ENCODE measurements at regions not wholly inside any gene's neighbourhood (a gene's known extent, or its start where the extent isn't known, plus 50 kb on each side); places are given as distances from the start of the nearest gene placed in this dataset.

DNA sequence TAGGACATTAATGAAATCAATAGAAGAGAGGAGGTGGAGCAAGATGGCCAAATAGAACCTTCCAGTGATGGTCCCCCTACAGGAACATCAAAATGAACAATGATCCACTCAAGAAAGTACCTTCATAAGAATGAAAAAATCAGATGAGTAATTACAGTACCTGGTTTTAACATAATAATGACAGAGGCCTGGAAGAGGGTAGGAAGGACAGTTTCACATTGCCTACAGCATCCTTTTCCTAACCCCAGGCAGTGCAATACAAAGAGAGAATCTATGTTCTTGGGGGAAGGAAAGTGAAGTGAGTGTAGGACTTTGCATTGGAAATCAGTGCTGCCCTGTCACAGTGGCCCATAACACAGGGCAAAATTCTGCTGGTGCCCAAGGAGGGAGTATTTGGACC lies 81.2 kb upstream of the SPTLC1 start:
- peaks cover 0 to 25% (median 17%) of the 10 kb centered on the region in 8 donors for H3K9me3 ChIP-seq

DNA sequence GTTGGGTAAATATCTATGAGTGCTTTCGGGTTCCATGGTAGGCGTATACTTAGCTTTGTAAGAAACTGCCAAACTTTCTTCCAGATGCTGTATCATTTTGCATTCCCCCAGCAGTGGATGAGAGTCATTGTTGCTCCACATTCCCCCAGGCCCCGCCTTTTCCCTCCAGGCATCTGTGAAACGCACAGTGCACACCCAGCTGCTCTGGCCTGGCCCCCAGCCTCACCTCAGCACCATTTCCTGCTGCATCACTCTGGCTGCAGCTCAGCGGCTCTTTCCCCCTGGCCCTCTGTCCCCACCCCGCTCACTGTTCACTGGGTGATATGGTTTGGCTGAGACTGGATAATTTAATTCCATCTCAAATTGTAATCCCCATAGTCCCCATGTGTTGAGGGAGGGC lies 76.6 kb upstream of the SPTLC1 start:
- TF ChIP-seq POLR2A (IDR thresholded peaks at IDR 0.05) (no peak), POLR2AphosphoS5 (IDR thresholded peaks at IDR 0.05) (no peak), CTCF (IDR thresholded peaks at IDR 0.05 in 8 of 11, conservative IDR thresholded peaks at IDR 0.05 in 3 of 11) (no peak)
- WGBS, 5 donors = 61 to 71% (median 65%) methylated on average over 6 of the region's 6 CpGs
- Histone ChIP-seq H3K36me3 (no peaks in the 10 kb centered on the region), H3K4me3 (no peak overlapping the region), H3K27ac (no peak overlapping the region), H3K27me3 (replicated peaks in 1 of 7) (peaks cover 0 to 13% (median 0%) of the 10 kb centered on the region in 7 donors), H3K9me3 (peaks cover 0 to 5% (median 0%) of the 10 kb centered on the region in 8 donors), H3K4me1 (no peaks in the 10 kb centered on the region)
- intact Hi-C loops (cut with DNase I; ENCODE audit: low total_unique reads) = no loop called here
- DNase-seq = no peak

More for the DNA sequence above, 81.2 kb upstream of the SPTLC1 start:
- Histone ChIP-seq H3K4me1 (no peaks in the 10 kb centered on the region), H3K36me3 (no peaks in the 10 kb centered on the region), H3K27ac (no peak overlapping the region), H3K4me3 (no peak overlapping the region), H3K27me3 (replicated peaks in 1 of 7) (no peaks in the 10 kb centered on the region)
- intact Hi-C loops (cut with DNase I; ENCODE audit: low total_unique reads) = no loop called here
- DNase-seq = no peak
- TF ChIP-seq CTCF (IDR thresholded peaks at IDR 0.05 in 8 of 11, conservative IDR thresholded peaks at IDR 0.05 in 3 of 11) (no peak), POLR2A (IDR thresholded peaks at IDR 0.05) (no peak), POLR2AphosphoS5 (IDR thresholded peaks at IDR 0.05) (no peak)

GRCh38 chr9:92190536-92190790 lies 75.2 kb upstream of the SPTLC1 start:
- Histone ChIP-seq H3K4me3 (no peak overlapping the region), H3K36me3 (no peaks in the 10 kb centered on the region), H3K27ac (no peak overlapping the region), H3K4me1 (no peaks in the 10 kb centered on the region), H3K27me3 (replicated peaks in 1 of 7) (peaks cover 0 to 13% (median 0%) of the 10 kb centered on the region in 7 donors), H3K9me3 (no peaks in the 10 kb centered on the region)
- WGBS, 5 donors = 88 to 100% (median 92%) methylated on average over 2 of the region's 2 CpGs
- intact Hi-C loops (cut with DNase I; ENCODE audit: low total_unique reads) = no loop called here
- TF ChIP-seq POLR2A (IDR thresholded peaks at IDR 0.05) (no peak), POLR2AphosphoS5 (IDR thresholded peaks at IDR 0.05) (no peak), CTCF (IDR thresholded peaks at IDR 0.05 in 8 of 11, conservative IDR thresholded peaks at IDR 0.05 in 3 of 11) (no peak)
- no peak for DNase-seq

DNA sequence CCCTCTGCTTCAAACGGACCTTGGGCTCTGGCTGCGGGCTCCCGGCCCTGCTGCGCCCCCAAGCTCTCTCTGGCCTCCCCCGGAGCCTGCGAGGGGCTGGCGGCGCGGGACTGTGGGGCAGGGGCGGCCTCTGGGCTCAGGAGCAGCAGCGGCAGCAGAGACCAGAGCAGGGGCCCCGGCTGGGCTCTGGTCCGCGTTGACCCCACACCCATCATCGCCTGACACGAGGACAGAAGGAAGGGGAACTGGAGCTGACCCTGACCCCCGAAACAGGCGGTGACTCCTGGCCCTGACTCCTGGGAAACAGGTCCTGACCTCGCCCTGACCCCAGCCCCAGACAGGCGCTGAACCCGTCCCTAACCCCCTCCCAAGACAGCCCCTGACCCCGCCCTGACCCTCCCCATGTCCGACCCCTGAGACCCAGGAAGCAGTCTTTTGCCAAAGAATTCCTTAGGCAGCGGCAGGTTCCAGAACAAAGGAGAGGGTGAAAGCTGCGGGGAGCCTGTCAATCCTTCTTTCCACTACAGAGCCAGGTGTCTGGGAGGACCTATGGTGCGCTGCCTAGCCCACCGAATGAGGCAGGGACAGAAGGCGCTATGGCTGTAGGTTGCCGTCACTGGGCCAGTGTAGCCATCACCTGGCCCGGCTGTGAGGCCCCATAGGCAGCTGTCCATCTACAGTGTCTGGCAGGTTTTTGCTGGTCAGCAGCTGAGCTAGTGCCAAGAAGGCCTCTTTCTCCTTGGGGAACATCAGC lies 74.7 kb upstream of the SPTLC1 start:
- no peak for TF ChIP-seq CTCF (IDR thresholded peaks at IDR 0.05 in 8 of 11, conservative IDR thresholded peaks at IDR 0.05 in 3 of 11)
- no peak for TF ChIP-seq POLR2A (IDR thresholded peaks at IDR 0.05)
- no peak for TF ChIP-seq POLR2AphosphoS5 (IDR thresholded peaks at IDR 0.05)
- Histone ChIP-seq H3K27ac (no peak overlapping the region), H3K36me3 (no peaks in the 10 kb centered on the region), H3K9me3 (no peaks in the 10 kb centered on the region), H3K4me1 (no peaks in the 10 kb centered on the region), H3K27me3 (replicated peaks in 1 of 7) (peaks cover 0 to 13% (median 0%) of the 10 kb centered on the region in 7 donors), H3K4me3 (no peak overlapping the region)
- intact Hi-C loops (cut with DNase I; ENCODE audit: low total_unique reads) = no loop called here
- WGBS, 5 donors = 76 to 83% (median 79%) methylated on average over 11 to 30 of the region's 30 CpGs
- no peak for DNase-seq
